H1 (cell line): ENCODE measurements at regions not wholly inside any gene's neighbourhood (a gene's known extent, or its start where the extent isn't known, plus 50 kb on each side); places are given as distances from the start of the nearest gene placed in this dataset.

Experiments used
- CTCF ChIA-PET: fragments of 300-600 bp; sonication (Branson Sonifier 250); formaldehyde crosslinking; loops from one replicate; lab custom pipeline; 2021; ENCODE audit not compliant: partially characterized antibody; lab: Charles Lee
- POLR2A ChIA-PET: fragments of 300-600 bp; sonication (Branson Sonifier 250); formaldehyde crosslinking; loops from one replicate; lab custom pipeline; 2021; ENCODE audit warnings: inconsistent platforms; ENCODE audit not compliant: partially characterized antibody; lab: Charles Lee
- DNase-seq, 2 experiments: peaks; one replicate each; pipeline versions ENCODE4 v3.0.0 to v3.0.0-alpha.2; 2010 to 2022; ENCODE audit warnings: low spot score in 2 of 2, low read depth in 1 of 2, mixed read lengths in 1 of 2
- FAIRE-seq: peaks from 2 replicates; lab custom pipeline; 2011; peaks lifted over from hg19 to GRCh38; lab: Jason Lieb, UNC
- H2AFZ ChIP-seq: 2 replicates; pipeline ENCODE4 v1.8.1; 2012; ENCODE audit warnings: low read length, inconsistent platforms
- H2AK5ac ChIP-seq: 2 replicates; pipeline ENCODE4 v1.6.1; 2013; ENCODE audit warnings: low read depth, low read length
- H2BK120ac ChIP-seq: replicated peaks from 2 replicates; pipeline ENCODE3; 2013; ENCODE audit warnings: low read depth, low read length, inconsistent platforms
- H2BK12ac ChIP-seq: 2 replicates; pipeline ENCODE4 v1.6.1; 2013; ENCODE audit warnings: low read depth, low read length
- H2BK15ac ChIP-seq: 2 replicates; pipeline ENCODE4 v1.6.1; 2013; ENCODE audit warnings: low read length
- H2BK20ac ChIP-seq: 2 replicates; pipeline ENCODE4 v1.6.1; 2013; ENCODE audit warnings: low read length
- H2BK5ac ChIP-seq: 2 replicates; pipeline ENCODE4 v1.6.1; 2013; ENCODE audit warnings: low read depth, low read length
- H3K14ac ChIP-seq: 2 replicates; pipeline ENCODE4 v1.6.1; 2013; ENCODE audit warnings: inconsistent platforms; ENCODE audit not compliant: insufficient read length
- H3K18ac ChIP-seq: 2 replicates; pipeline ENCODE4 v1.6.1; 2013; ENCODE audit warnings: low read length; ENCODE audit errors: extremely low read depth
- H3K23ac ChIP-seq: 2 replicates; pipeline ENCODE4 v1.6.1; 2013; ENCODE audit warnings: inconsistent platforms; ENCODE audit not compliant: insufficient read length
- H3K23me2 ChIP-seq: 2 replicates; pipeline ENCODE4 v1.6.1; 2013; ENCODE audit warnings: low read depth, low read length
- H3K27ac ChIP-seq: 2 replicates; pipeline ENCODE4 v1.6.1; 2011; ENCODE audit warnings: low read depth, low read length, inconsistent platforms
- H3K27me3 ChIP-seq, 4 experiments: replicated peaks in 1 of 4; 1 replicate in 1 of 4; 2 replicates in 3 of 4; pipeline versions ENCODE4 v1.6.1 to v1.8.1; 2011 to 2013; ENCODE audit warnings: low read length in 3 of 4, mild to moderate bottlenecking in 3 of 4, inconsistent platforms in 2 of 4, mixed read lengths in 2 of 4, moderate library complexity in 1 of 4; ENCODE audit not compliant: control insufficient read depth in 3 of 4, insufficient read depth in 3 of 4; ENCODE audit errors: extremely low read depth in 1 of 4
- H3K36me3 ChIP-seq, 4 experiments: 2 replicates each; pipeline versions ENCODE4 v1.6.1 to v1.8.1; 2011 to 2013; ENCODE audit warnings: mild to moderate bottlenecking in 4 of 4, low read length in 3 of 4, moderate library complexity in 2 of 4, control low read depth in 1 of 4, inconsistent platforms in 1 of 4; ENCODE audit not compliant: insufficient read depth in 4 of 4, control insufficient read depth in 2 of 4
- H3K4ac ChIP-seq: replicated peaks from 2 replicates; pipeline ENCODE3; 2013; ENCODE audit warnings: low read length, low read depth, mixed read lengths, inconsistent platforms; ENCODE audit not compliant: insufficient read length
- H3K4me1 ChIP-seq, 4 experiments: replicated peaks in 1 of 4; 1 replicate in 1 of 4; 2 replicates in 3 of 4; pipeline versions ENCODE4 v1.6.1 to v1.8.1; 2011 to 2013; ENCODE audit warnings: low read length in 3 of 4, inconsistent platforms in 2 of 4, mixed read lengths in 1 of 4; ENCODE audit not compliant: insufficient read depth in 4 of 4, control insufficient read depth in 3 of 4
- H3K4me2 ChIP-seq, 2 experiments: 2 replicates each; pipeline versions ENCODE4 v1.6.1 to v1.8.1; 2011 to 2013; ENCODE audit warnings: low read depth in 2 of 2, low read length in 2 of 2, control low read depth in 1 of 2, inconsistent platforms in 1 of 2, mild to moderate bottlenecking in 1 of 2; ENCODE audit not compliant: insufficient read depth in 1 of 2
- H3K4me3 ChIP-seq, 4 experiments: fragments of 200-600, 300-600 bp in 1 of 4; sonication (generic), shearing (Covaris generic), sonication (Bioruptor Twin) in 1 of 4; 2 replicates each; pipeline versions ENCODE4 v1.5.1 to v1.8.1; 2011 to 2016; ENCODE audit warnings: low read length in 4 of 4, low read depth in 3 of 4, control low read depth in 2 of 4, inconsistent platforms in 2 of 4, mild to moderate bottlenecking in 2 of 4, mixed read lengths in 1 of 4, moderate library complexity in 1 of 4; ENCODE audit not compliant: insufficient read depth in 2 of 4; ENCODE audit errors: extremely low read depth in 1 of 4
- H3K56ac ChIP-seq: replicated peaks from 2 replicates; pipeline ENCODE3; 2013; ENCODE audit warnings: low read depth, mild to moderate bottlenecking, mixed read lengths, low read length, inconsistent platforms; ENCODE audit not compliant: insufficient read length
- H3K79me1 ChIP-seq: 2 replicates; pipeline ENCODE4 v1.6.1; 2013; ENCODE audit warnings: low read depth, low read length, control low read depth
- H3K79me2 ChIP-seq, 2 experiments: 2 replicates each; pipeline versions ENCODE4 v1.6.1 to v1.8.1; 2012 to 2013; ENCODE audit warnings: low read length in 2 of 2, mild to moderate bottlenecking in 2 of 2, inconsistent platforms in 1 of 2; ENCODE audit not compliant: insufficient read depth in 2 of 2, control insufficient read depth in 1 of 2
- H3K9ac ChIP-seq, 4 experiments: replicated peaks in 1 of 4; 1 replicate in 1 of 4; 2 replicates in 3 of 4; pipeline versions ENCODE4 v1.6.1 to v1.8.1; 2011 to 2013; ENCODE audit warnings: low read depth in 3 of 4, low read length in 3 of 4, control low read depth in 2 of 4, mild to moderate bottlenecking in 2 of 4, moderate library complexity in 2 of 4, inconsistent platforms in 1 of 4; ENCODE audit errors: extremely low read depth in 1 of 4
- H3K9me3 ChIP-seq, 2 experiments: 2 replicates each; pipeline versions ENCODE4 v1.6.1 to v1.8.1; 2012 to 2013; ENCODE audit warnings: mild to moderate bottlenecking in 2 of 2, moderate library complexity in 2 of 2, control low read depth in 1 of 2, inconsistent platforms in 1 of 2, low read depth in 1 of 2, low read length in 1 of 2, mixed read lengths in 1 of 2; ENCODE audit not compliant: insufficient read depth in 2 of 2
- H4K20me1 ChIP-seq, 2 experiments: replicated peaks in 1 of 2; 2 replicates each; pipeline versions ENCODE3 to v1.8.1; 2011 to 2013; ENCODE audit warnings: inconsistent platforms in 2 of 2, low read length in 2 of 2, mild to moderate bottlenecking in 1 of 2; ENCODE audit not compliant: insufficient read depth in 2 of 2, control insufficient read depth in 1 of 2
- H4K5ac ChIP-seq: 2 replicates; pipeline ENCODE4 v1.6.1; 2013; ENCODE audit warnings: low read length, low read depth, mixed read lengths, inconsistent platforms; ENCODE audit not compliant: insufficient read length
- H4K8ac ChIP-seq: 2 replicates; pipeline ENCODE4 v1.8.0; 2013; ENCODE audit warnings: mild to moderate bottlenecking, moderate library complexity, low read length, inconsistent platforms; ENCODE audit not compliant: insufficient read depth; ENCODE audit errors: extremely low read depth
- H4K91ac ChIP-seq: replicated peaks from 2 replicates; pipeline ENCODE3; 2013; ENCODE audit warnings: low read length, mixed read lengths, inconsistent platforms; ENCODE audit not compliant: insufficient read length
- HDAC6 ChIP-seq: IDR thresholded peaks from one replicate; pipeline ENCODE4 v1.7.1; 2012; ENCODE audit warnings: low read depth, mild to moderate bottlenecking, inconsistent platforms, low read length, moderate library complexity
- WGBS, 2 experiments: shearing (Covaris generic) in 1 of 2; methylation state at CpG; one replicate each; pipeline versions ENCODE4 v1.1.6 to v1.1.7; 2013 to 2015; ENCODE audit warnings: low lambda C conversion rate in 2 of 2, mixed read lengths in 2 of 2, inconsistent platforms in 1 of 2, low coverage in 1 of 2, missing lambda C conversion rate in 1 of 2; ENCODE audit not compliant: insufficient replicate concordance in 2 of 2, insufficient coverage in 1 of 2, insufficient read length in 1 of 2; ENCODE audit errors: extremely low coverage in 1 of 2, missing lambda C conversion rate in 1 of 2; 5-methylcytosine and 5-hydroxymethylcytosine counted together
- TF ChIP-seq, protein P1 (sequence below): IDR thresholded peaks from 2 replicates; pipeline ENCODE4 v1.6.1; 2012; ENCODE audit warnings: inconsistent platforms

DNA sequence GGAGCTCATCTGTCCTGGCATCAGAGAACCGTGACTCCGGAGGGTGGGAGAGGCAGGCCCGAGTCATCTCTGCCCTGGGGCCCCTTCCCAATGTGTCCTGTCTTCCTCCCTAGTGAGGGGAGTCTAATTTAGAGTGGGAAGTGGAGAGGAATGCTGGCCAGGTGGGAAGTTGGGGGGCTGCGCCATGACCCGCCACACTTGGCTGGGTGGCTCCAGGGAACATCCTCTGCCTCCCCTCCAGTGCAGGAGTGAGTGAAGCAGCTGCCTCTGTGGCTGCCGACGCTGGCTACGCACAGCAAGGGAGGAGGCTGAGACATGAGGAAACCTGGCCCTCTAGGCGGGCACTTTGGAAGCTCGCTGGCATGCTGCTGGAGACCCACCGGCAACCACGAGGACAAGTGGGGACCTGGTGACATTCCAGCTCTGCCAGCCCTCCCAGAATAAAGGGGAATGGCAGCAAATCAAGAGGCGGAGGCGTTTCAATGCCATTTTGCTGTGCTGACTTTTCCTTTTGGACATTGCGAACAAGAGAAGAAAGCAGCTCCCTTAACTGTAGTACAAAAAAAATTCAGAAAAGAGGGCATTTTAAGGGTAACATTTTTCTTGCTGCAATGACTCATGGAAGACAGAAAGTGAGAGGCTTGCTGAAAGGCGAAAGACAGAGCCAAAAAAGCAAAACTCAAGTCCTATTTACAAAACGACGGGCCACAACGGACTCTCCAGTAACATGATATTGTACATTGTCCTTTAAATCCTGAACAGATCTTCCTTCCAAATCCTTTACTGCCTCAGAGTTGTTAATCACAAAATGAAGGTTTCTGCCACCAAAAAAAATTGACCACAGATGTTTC lies 121.2 kb upstream of the PITRM1 start:
- no peaks in the 10 kb centered on the region for H3K79me2 ChIP-seq
- no peaks in the 10 kb centered on the region for H3K79me1 ChIP-seq
- no peak overlapping the region for H3K14ac ChIP-seq
- no peak overlapping the region for H3K23ac ChIP-seq
- TF ChIP-seq, protein P1, sequence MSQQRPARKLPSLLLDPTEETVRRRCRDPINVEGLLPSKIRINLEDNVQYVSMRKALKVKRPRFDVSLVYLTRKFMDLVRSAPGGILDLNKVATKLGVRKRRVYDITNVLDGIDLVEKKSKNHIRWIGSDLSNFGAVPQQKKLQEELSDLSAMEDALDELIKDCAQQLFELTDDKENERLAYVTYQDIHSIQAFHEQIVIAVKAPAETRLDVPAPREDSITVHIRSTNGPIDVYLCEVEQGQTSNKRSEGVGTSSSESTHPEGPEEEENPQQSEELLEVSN: peak; percentile 63
- no peak for TF ChIP-seq HDAC6
- H3K9ac ChIP-seq: no peak overlapping the region
- H2BK15ac ChIP-seq: no peak overlapping the region
- H4K91ac ChIP-seq: no peak overlapping the region
- H3K27me3 ChIP-seq: no peaks in the 10 kb centered on the region
- H3K56ac ChIP-seq: no peak overlapping the region
- no peak overlapping the region for H2BK12ac ChIP-seq
- no peaks in the 10 kb centered on the region for H3K9me3 ChIP-seq
- CTCF ChIA-PET: interaction anchor here (0.8 kb wide), 1 partner anchor 850 kb away, joined by 3 read pairs; no protein-coding TSS in a partner anchor
- H2BK20ac ChIP-seq: no peak overlapping the region
- H3K4me3 ChIP-seq: no peak overlapping the region
- H4K20me1 ChIP-seq: no peaks in the 10 kb centered on the region
- no peaks in the 10 kb centered on the region for H3K23me2 ChIP-seq
- H2BK120ac ChIP-seq: no peak overlapping the region
- no peak overlapping the region for H3K4me2 ChIP-seq
- 91% methylated on average over 17 of the region's 19 CpGs; no CpG with 5 or more reads in 1 of the 2 experiments for WGBS, 2 experiments
- H4K8ac ChIP-seq: no peak overlapping the region
- H3K4me1 ChIP-seq: no peaks in the 10 kb centered on the region
- H2AFZ ChIP-seq: 0 out of 2 replicates have a peak overlapping the region, but pooled peaks have one; percentile 51
- FAIRE-seq (no peak), DNase-seq (no peak)
- H2BK5ac ChIP-seq: no peak overlapping the region
- no peak overlapping the region for H3K4ac ChIP-seq
- no peak overlapping the region for H4K5ac ChIP-seq
- H3K36me3 ChIP-seq: no peaks in the 10 kb centered on the region
- POLR2A ChIA-PET: interaction anchor here (0.7 kb wide), 1 partner anchor 8 kb away, joined by 3 read pairs; no protein-coding TSS in a partner anchor
- H2AK5ac ChIP-seq: no peak overlapping the region
- no peak overlapping the region for H3K18ac ChIP-seq
- H3K27ac ChIP-seq: no peak overlapping the region
